OCI-LY3 (cell line): ENCODE measurements at regions not wholly inside any gene's neighbourhood (a gene's known extent, or its start where the extent isn't known, plus 50 kb on each side); places are given as distances from the start of the nearest gene placed in this dataset.

ENCODE experiments used
- EZH2phosphoT487 ChIP-seq: fragments of 200-600 bp; shearing (Covaris generic); IDR thresholded peaks from 2 replicates; pipeline ENCODE4 v1.6.1; 2018; ENCODE audit warnings: antibody characterized with exemption, mixed run types, low read depth
- TF ChIP-seq, protein P1 (sequence below): fragments of 200-600, 300-600 bp; sonication (generic); IDR thresholded peaks from 2 replicates; pipeline ENCODE4 v1.5.1; 2014; ENCODE audit warnings: antibody characterized with exemption, low read length, low read depth

DNA sequence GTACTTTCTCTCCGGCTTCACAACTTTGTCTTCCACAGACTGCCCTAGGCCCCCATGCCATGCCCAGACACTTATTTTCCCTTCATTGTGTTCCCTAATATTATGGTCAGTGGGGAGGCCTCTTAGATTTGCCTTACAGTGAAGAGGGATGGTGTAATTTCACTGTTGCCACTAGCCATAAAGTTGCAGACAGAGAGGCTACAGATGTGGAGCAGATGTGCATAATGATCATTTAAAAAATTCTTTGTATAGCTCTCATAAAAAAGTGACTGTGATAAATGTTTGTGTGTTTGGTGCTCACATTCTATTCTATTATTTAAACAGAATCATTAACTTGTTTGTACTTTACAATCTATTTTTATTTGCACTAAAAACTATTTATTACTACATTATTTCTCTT lies 67.5 kb upstream of the FN1 start:
- TF ChIP-seq, protein P1, sequence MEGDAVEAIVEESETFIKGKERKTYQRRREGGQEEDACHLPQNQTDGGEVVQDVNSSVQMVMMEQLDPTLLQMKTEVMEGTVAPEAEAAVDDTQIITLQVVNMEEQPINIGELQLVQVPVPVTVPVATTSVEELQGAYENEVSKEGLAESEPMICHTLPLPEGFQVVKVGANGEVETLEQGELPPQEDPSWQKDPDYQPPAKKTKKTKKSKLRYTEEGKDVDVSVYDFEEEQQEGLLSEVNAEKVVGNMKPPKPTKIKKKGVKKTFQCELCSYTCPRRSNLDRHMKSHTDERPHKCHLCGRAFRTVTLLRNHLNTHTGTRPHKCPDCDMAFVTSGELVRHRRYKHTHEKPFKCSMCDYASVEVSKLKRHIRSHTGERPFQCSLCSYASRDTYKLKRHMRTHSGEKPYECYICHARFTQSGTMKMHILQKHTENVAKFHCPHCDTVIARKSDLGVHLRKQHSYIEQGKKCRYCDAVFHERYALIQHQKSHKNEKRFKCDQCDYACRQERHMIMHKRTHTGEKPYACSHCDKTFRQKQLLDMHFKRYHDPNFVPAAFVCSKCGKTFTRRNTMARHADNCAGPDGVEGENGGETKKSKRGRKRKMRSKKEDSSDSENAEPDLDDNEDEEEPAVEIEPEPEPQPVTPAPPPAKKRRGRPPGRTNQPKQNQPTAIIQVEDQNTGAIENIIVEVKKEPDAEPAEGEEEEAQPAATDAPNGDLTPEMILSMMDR, result no peak
- no peak for TF ChIP-seq EZH2phosphoT487
